GM20000 (cell line): ENCODE measurements at regions not wholly inside any gene's neighbourhood (a gene's known extent, or its start where the extent isn't known, plus 50 kb on each side); places are given as distances from the start of the nearest gene placed in this dataset.

Experiments used
- DNase-seq: peaks from one replicate; pipeline ENCODE4 v3.0.0; 2012; ENCODE audit warnings: low spot score
- CTCF ChIP-seq: IDR thresholded peaks from 2 replicates; pipeline ENCODE4 v1.5.1; 2012; ENCODE audit warnings: mild to moderate bottlenecking, control low read depth; ENCODE audit errors: extremely low read depth, missing control alignments

DNA sequence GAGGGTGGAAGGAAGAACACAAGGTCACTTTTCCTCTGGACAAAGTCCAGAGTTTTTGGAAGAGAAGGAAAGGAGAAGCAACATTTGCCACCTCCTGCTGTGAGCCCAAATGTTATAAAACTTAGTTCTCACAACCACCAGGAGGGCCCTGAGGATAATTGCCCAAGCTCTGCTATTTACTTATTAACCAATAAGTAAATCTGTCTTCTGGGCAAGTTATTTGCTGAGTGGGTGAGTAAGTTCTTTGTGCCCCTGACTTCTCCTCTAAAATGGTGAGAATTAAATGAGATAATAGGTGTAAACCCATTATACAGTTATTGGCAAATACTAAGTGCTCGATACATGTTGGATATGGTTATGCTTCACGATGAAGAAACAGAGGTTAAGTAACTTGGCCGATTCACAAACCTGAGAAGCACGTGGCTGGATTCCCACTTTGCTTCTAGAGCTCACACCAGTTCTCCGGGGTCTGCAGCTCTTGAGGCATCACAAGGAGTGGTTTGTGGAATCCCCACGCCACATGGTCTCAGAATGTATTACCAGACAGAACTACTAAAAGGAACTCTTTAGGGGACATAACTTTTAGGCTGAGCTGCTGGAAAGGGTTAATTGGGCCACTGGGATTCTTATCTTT is 164.1 kb downstream of the MYCN start:
- DNase-seq: no peak
- no peak for TF ChIP-seq CTCF

- TF ChIP-seq CTCF: no peak
- DNase-seq: no peak
These were observed 163.4 kb downstream of the MYCN start for GRCh38 chr2:16103614-16104314.

DNA sequence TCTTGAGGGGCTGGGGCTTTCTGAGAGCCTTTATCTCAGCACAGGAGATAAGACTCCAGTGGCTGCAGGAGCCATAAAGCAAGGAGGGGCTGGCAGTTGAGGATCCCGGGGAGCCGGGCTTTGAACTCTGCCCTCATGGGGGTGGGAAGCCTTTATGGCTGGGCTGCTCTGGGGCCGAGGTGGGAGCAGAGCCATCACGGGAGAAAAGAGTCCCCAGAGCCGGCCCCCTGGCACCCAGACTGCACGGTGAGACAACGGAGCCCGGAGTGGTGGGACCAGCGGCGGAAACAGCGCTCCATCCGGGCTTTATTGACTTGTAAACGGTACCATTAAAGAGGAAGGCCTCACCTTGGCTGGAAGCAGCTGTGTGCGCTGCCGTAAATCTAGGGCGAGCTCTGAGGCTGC is 162.6 kb downstream of the MYCN start:
- DNase-seq: no peak
- TF ChIP-seq CTCF: no peak

GRCh38 chr2:16102358-16102975 is 162.1 kb downstream of the MYCN start:
- no peak for TF ChIP-seq CTCF
- no peak for DNase-seq

GRCh38 chr2:16101196-16101595 is 160.8 kb downstream of the MYCN start:
- no peak for TF ChIP-seq CTCF
- DNase-seq: no peak

GRCh38 chr2:16100006-16100405 is 159.7 kb downstream of the MYCN start:
- TF ChIP-seq CTCF: no peak
- DNase-seq: no peak

DNA sequence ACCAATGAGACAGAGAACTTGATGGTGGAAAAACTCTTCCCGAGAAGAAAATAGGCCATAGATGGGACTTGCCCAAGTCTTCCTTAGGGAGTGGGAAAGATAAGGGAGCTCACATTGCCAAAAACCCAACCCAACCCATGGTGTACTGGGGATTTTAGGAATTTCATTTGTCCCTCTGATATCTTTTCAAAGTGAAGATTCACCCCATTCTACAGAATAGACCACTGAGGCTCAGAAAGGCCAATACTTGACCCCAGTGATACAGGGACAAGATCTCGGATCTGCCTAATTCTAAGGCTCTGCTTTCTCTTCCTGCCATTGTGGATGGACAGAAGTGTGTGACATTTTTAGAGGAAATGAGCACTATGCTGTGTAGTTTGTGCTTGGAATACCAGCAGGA is 159.0 kb downstream of the MYCN start:
- no peak for DNase-seq
- no peak for TF ChIP-seq CTCF
